Neural cell (in vitro differentiated cells): ENCODE measurements at regions not wholly inside any gene's neighbourhood (a gene's known extent, or its start where the extent isn't known, plus 50 kb on each side); places are given as distances from the start of the nearest gene placed in this dataset.

Experiments used
- H2AFZ ChIP-seq: fragments of 200-600, 300-800 bp; sonication (generic), shearing (Covaris generic); 2 replicates; pipeline ENCODE4 v1.6.0; 2014; ENCODE audit warnings: low read depth, mild to moderate bottlenecking, antibody characterized with exemption, low read length, moderate library complexity
- H3F3A ChIP-seq: fragments of 200-600 bp; shearing (Covaris generic); 2 replicates; pipeline ENCODE4 v1.6.1; 2016; ENCODE audit warnings: mild to moderate bottlenecking, moderate library complexity, mixed read lengths, antibody characterized with exemption, low read length; ENCODE audit not compliant: insufficient read depth, poor library complexity, severe bottlenecking
- H3K27ac ChIP-seq: fragments of 200-600, 300-800 bp; sonication (generic), shearing (Covaris generic); 2 replicates; pipeline ENCODE4 v1.5.1; 2014; ENCODE audit warnings: mild to moderate bottlenecking, low read length, moderate library complexity
- H3K27me3 ChIP-seq: fragments of 300-800, 200-600 bp; sonication (generic), shearing (Covaris generic); 2 replicates; pipeline ENCODE4 v1.6.0; 2014; ENCODE audit warnings: mild to moderate bottlenecking, low read depth, low read length, moderate library complexity; ENCODE audit not compliant: insufficient read depth
- H3K36me3 ChIP-seq: fragments of 300-800, 200-600 bp; sonication (generic), shearing (Covaris generic); 2 replicates; pipeline ENCODE4 v1.5.1; 2014; ENCODE audit warnings: mild to moderate bottlenecking, antibody characterized with exemption, low read length, moderate library complexity; ENCODE audit not compliant: insufficient read depth
- H3K4me2 ChIP-seq: fragments of 300-800, 200-600 bp; sonication (generic), shearing (Covaris generic); 2 replicates; pipeline ENCODE4 v1.6.0; 2014; ENCODE audit warnings: mild to moderate bottlenecking, low read length
- H3K4me3 ChIP-seq: fragments of 300-800, 200-600 bp; sonication (generic), shearing (Covaris generic); 2 replicates; pipeline ENCODE4 v1.5.1; 2014; ENCODE audit warnings: mild to moderate bottlenecking, low read length, moderate library complexity
- H3K79me2 ChIP-seq: fragments of 200-600 bp; shearing (Covaris generic); replicated peaks from 2 replicates; pipeline ENCODE4 v1.6.0; 2014; ENCODE audit warnings: mild to moderate bottlenecking, low read length, moderate library complexity; ENCODE audit not compliant: insufficient read depth
- H3K9ac ChIP-seq: fragments of 300-800, 200-600 bp; sonication (generic), shearing (Covaris generic); 2 replicates; pipeline ENCODE4 v1.6.1; 2016; ENCODE audit warnings: mild to moderate bottlenecking, low read length, mixed read lengths
- H3K9me2 ChIP-seq: fragments of 200-600 bp; shearing (Covaris generic); 2 replicates; pipeline ENCODE4 v1.6.1; 2016; ENCODE audit warnings: mild to moderate bottlenecking, low read length, mixed read lengths; ENCODE audit not compliant: insufficient read depth
- H3K9me3 ChIP-seq: fragments of 200-600, 300-800 bp; sonication (generic), shearing (Covaris generic); 2 replicates; pipeline ENCODE4 v1.6.1; 2016; ENCODE audit warnings: mild to moderate bottlenecking, mixed run types, low read length, moderate library complexity, mixed read lengths
- H4K20me1 ChIP-seq: fragments of 200-600 bp; shearing (Covaris generic); 2 replicates; pipeline ENCODE4 v1.6.1; 2016; ENCODE audit warnings: mild to moderate bottlenecking, mixed run types; ENCODE audit not compliant: insufficient read depth
- CTCF ChIP-seq: fragments of 450-650 bp; IDR thresholded peaks from 2 replicates; pipeline ENCODE4 v1.5.1; 2014; ENCODE audit warnings: antibody characterized with exemption, mild to moderate bottlenecking, moderate library complexity; ENCODE audit not compliant: poor library complexity, severe bottlenecking
- EP300 ChIP-seq: fragments of 450-650 bp; conservative IDR thresholded peaks from 2 replicates; pipeline ENCODE4 v1.6.1; 2014; ENCODE audit warnings: antibody characterized with exemption, mild to moderate bottlenecking, moderate library complexity; ENCODE audit not compliant: poor library complexity, severe bottlenecking
- EZH2 ChIP-seq: fragments of 200-600, 300-800 bp; shearing (Covaris generic), sonication (generic); IDR thresholded peaks from 2 replicates; pipeline ENCODE4 v1.6.1; 2014; ENCODE audit warnings: antibody characterized with exemption, low read length, borderline replicate concordance, mild to moderate bottlenecking; ENCODE audit not compliant: insufficient read depth, poor library complexity, severe bottlenecking
- MXI1 ChIP-seq: fragments of 450-650 bp; conservative IDR thresholded peaks from 2 replicates; pipeline ENCODE4 v1.6.1; 2014; ENCODE audit warnings: antibody characterized with exemption, mild to moderate bottlenecking; ENCODE audit not compliant: poor library complexity, severe bottlenecking
- POLR2AphosphoS5 ChIP-seq: IDR thresholded peaks from 2 replicates; pipeline ENCODE4 v1.6.1; 2012
- RAD21 ChIP-seq: fragments of 450-650 bp; conservative IDR thresholded peaks from 2 replicates; pipeline ENCODE4 v1.6.1; 2014; ENCODE audit warnings: antibody characterized with exemption, mild to moderate bottlenecking, moderate library complexity
- REST ChIP-seq: IDR thresholded peaks from 2 replicates; pipeline ENCODE4 v1.6.1; 2012; ENCODE audit warnings: borderline replicate concordance
- SMC3 ChIP-seq: fragments of 450-650 bp; conservative IDR thresholded peaks from 2 replicates; pipeline ENCODE4 v1.6.1; 2014; ENCODE audit warnings: antibody characterized with exemption, mild to moderate bottlenecking, moderate library complexity; ENCODE audit not compliant: poor library complexity
- TAF1 ChIP-seq: IDR thresholded peaks from 2 replicates; pipeline ENCODE4 v1.6.1; 2012; ENCODE audit warnings: low read depth

GRCh38 chr4:79780129-79780528 is 292.9 kb downstream of the ANTXR2 start:
- Histone ChIP-seq H2AFZ (no peak overlapping the region), H3K4me2 (no peak overlapping the region), H3K4me3 (no peak overlapping the region), H4K20me1 (no peaks in the 10 kb centered on the region), H3K9me2 (no peaks in the 10 kb centered on the region), H3K9ac (no peak overlapping the region), H3F3A (no peaks in the 10 kb centered on the region), H3K79me2 (no peaks in the 10 kb centered on the region), H3K9me3 (no peaks in the 10 kb centered on the region), H3K27ac (no peak overlapping the region), H3K27me3 (no peaks in the 10 kb centered on the region), H3K36me3 (no peaks in the 10 kb centered on the region)
- TF ChIP-seq EZH2 (no peak), TAF1 (no peak), CTCF (no peak)

- Histone ChIP-seq H4K20me1 (no peaks in the 10 kb centered on the region), H3K79me2 (no peaks in the 10 kb centered on the region), H3K9me2 (no peaks in the 10 kb centered on the region), H3K4me3 (no peak overlapping the region), H3K9me3 (peaks cover 5% of the 10 kb centered on the region), H3K9ac (no peak overlapping the region), H3K4me2 (no peak overlapping the region), H3K27me3 (no peaks in the 10 kb centered on the region), H3K27ac (no peak overlapping the region), H3F3A (no peaks in the 10 kb centered on the region), H3K36me3 (no peaks in the 10 kb centered on the region), H2AFZ (no peak overlapping the region)
- TF ChIP-seq POLR2AphosphoS5 (no peak), EZH2 (no peak), REST (no peak), MXI1 (no peak), CTCF (no peak), SMC3 (no peak), RAD21 (no peak), EP300 (no peak), TAF1 (no peak)
Observed at GRCh38 chr4:79772510-79772909, 300.5 kb downstream of the ANTXR2 start.
